ENCODE measurements at regions not wholly inside any gene's neighbourhood (a gene's known extent, or its start where the extent isn't known, plus 50 kb on each side); places are given as distances from the start of the nearest gene placed in this dataset.

GRCh38 chr13:79777504-79777903 lies 296.5 kb downstream of the NDFIP2 start (continued):
- TF ChIP-seq ATF3 (IDR thresholded peaks at IDR 0.05) (no peak), TAF1 (conservative IDR thresholded peaks at IDR 0.05) (no peak)

GRCh38 chr13:79776531-79777295 lies 295.8 kb downstream of the NDFIP2 start:
- Histone ChIP-seq H3K4me1 (ENCODE audit: control insufficient read depth in 4 of 4, insufficient read depth in 4 of 4, low read length in 3 of 4) (no peaks in the 10 kb centered on the region), H3K9ac (ENCODE audit: low read depth in 1 of 2, low read length in 2 of 2) (no peak overlapping the region), H3K9me3 (ENCODE audit: control insufficient read depth in 4 of 4, low read length in 3 of 4) (no peaks in the 10 kb centered on the region), H3K36me3 (ENCODE audit: control insufficient read depth in 4 of 4, insufficient read depth in 3 of 4, low read depth in 1 of 4, low read length in 3 of 4) (no peaks in the 10 kb centered on the region), H3K4me3 (ENCODE audit: low read depth in 1 of 3, low read length in 3 of 3) (no peak overlapping the region), H3K27ac (ENCODE audit: low read depth in 1 of 2, low read length in 2 of 2) (no peak overlapping the region), H3K27me3 (ENCODE audit: control insufficient read depth in 4 of 4, insufficient read depth in 4 of 4, low read length in 3 of 4) (no peaks in the 10 kb centered on the region)
- no peak for DNase-seq (ENCODE audit: low spot score)
- TF ChIP-seq MAX (IDR thresholded peaks at IDR 0.05) (no peak), FOXA2 (IDR thresholded peaks at IDR 0.05) (no peak), HNF4A (conservative IDR thresholded peaks at IDR 0.05) (no peak), RXRA (IDR thresholded peaks at IDR 0.05) (no peak), HNF4G (IDR thresholded peaks at IDR 0.05) (no peak), YY1 (IDR thresholded peaks at IDR 0.05) (no peak), GABPA (IDR thresholded peaks at IDR 0.05 in 1 of 2, conservative IDR thresholded peaks at IDR 0.05 in 1 of 2) (no peak), FOXA1 (IDR thresholded peaks at IDR 0.05) (no peak), REST (IDR thresholded peaks at IDR 0.05) (no peak), RAD21 (IDR thresholded peaks at IDR 0.05) (no peak), SP1 (IDR thresholded peaks at IDR 0.05) (no peak)
- WGBS, result 77% methylated on average over 3 of the region's 3 CpGs

GRCh38 chr13:79775830-79776229 lies 294.9 kb downstream of the NDFIP2 start:
- H3K36me3 ChIP-seq (ENCODE audit: control insufficient read depth in 4 of 4, insufficient read depth in 3 of 4, low read depth in 1 of 4, low read length in 3 of 4), result no peaks in the 10 kb centered on the region
- H3K4me3 ChIP-seq (ENCODE audit: low read depth in 1 of 3, low read length in 3 of 3), result no peak overlapping the region
- no peak overlapping the region for H3K27ac ChIP-seq (ENCODE audit: low read depth in 1 of 2, low read length in 2 of 2)
- H3K4me1 ChIP-seq (ENCODE audit: control insufficient read depth in 4 of 4, insufficient read depth in 4 of 4, low read length in 3 of 4), result no peaks in the 10 kb centered on the region
- TF ChIP-seq RAD21 (IDR thresholded peaks at IDR 0.05) (peak; percentile 81 to 82), RXRA (IDR thresholded peaks at IDR 0.05) (no peak), EGR1 (IDR thresholded peaks at IDR 0.05; ENCODE audit: low read depth in 2 of 2) (no peak), CTCF (IDR thresholded peaks at IDR 0.05; ENCODE audit: low read depth, low read length, missing input control) (peak; percentile 35), GABPA (IDR thresholded peaks at IDR 0.05 in 1 of 2, conservative IDR thresholded peaks at IDR 0.05 in 1 of 2) (no peak)
- 8% methylated on average over 1 of the region's 1 CpG for WGBS
- no peak for DNase-seq (ENCODE audit: low spot score)
- no peak overlapping the region for H3K9ac ChIP-seq (ENCODE audit: low read depth in 1 of 2, low read length in 2 of 2)
- H3K9me3 ChIP-seq (ENCODE audit: control insufficient read depth in 4 of 4, low read length in 3 of 4), result no peaks in the 10 kb centered on the region
- no peaks in the 10 kb centered on the region for H3K27me3 ChIP-seq (ENCODE audit: control insufficient read depth in 4 of 4, insufficient read depth in 4 of 4, low read length in 3 of 4)

All from liver (tissue), 8 donors.